Left lung (tissue), 4 donors: ENCODE measurements at regions not wholly inside any gene's neighbourhood (a gene's known extent, or its start where the extent isn't known, plus 50 kb on each side); places are given as distances from the start of the nearest gene placed in this dataset.
A peak's percentile ranks its signal among the peaks of the same experiment; 100 is the strongest.

Experiments used
- ATAC-seq: fragments of 200-7000 bp; cut with Tn5 transposase; one replicate; pipeline ENCODE4 v1.9.1; 2020; ENCODE audit warnings: moderate library complexity
- DNase-seq, 4 donors: peaks; one replicate each; pipeline ENCODE4 v3.0.0-alpha.2; 2013 to 2020
- H3K27ac ChIP-seq, 2 donors: fragments of 200-600 bp; sonication (generic) in 1 of 2; one replicate each; pipeline versions ENCODE4 v1.5.0 to v1.8.0; 2020 to 2021
- H3K27me3 ChIP-seq, 2 donors: fragments of 200-600 bp; sonication (generic) in 1 of 2; one replicate each; pipeline versions ENCODE4 v1.5.0 to v1.8.0; 2020 to 2021
- H3K36me3 ChIP-seq, 2 donors: fragments of 200-600 bp; sonication (generic) in 1 of 2; one replicate each; pipeline versions ENCODE4 v1.5.0 to v1.8.0; 2020 to 2021
- H3K4me1 ChIP-seq, 2 donors: fragments of 200-600 bp; one replicate each; pipeline ENCODE4 v1.8.0; 2021
- H3K4me3 ChIP-seq, 2 donors: fragments of 200-600 bp; sonication (generic) in 1 of 2; one replicate each; pipeline versions ENCODE4 v1.5.0 to v1.8.0; 2020 to 2021; ENCODE audit warnings: mild to moderate bottlenecking in 1 of 2
- H3K9me3 ChIP-seq, 2 donors: fragments of 200-600 bp; sonication (generic) in 1 of 2; one replicate each; pipeline versions ENCODE4 v1.5.0 to v1.8.0; 2020 to 2021
- intact Hi-C, 2 donors: fragments of 100-400 bp; cut with DNase I; formaldehyde crosslinking; loops; one replicate each; pipeline versions ENCODE4 v1.11.2 to v1.14.2; 2022
- TF ChIP-seq, protein P1 (sequence below), 2 donors: fragments of 200-600 bp; sonication (generic) in 1 of 2; IDR thresholded peaks; one replicate each; pipeline versions ENCODE4 v1.5.0 to v1.8.0; 2021; ENCODE audit warnings: antibody characterized with exemption in 2 of 2
- donor health status: DM: no; HTN: yes; CAD: no.
- donor health status: DM: no; HTN: no; CAD: no.

DNA sequence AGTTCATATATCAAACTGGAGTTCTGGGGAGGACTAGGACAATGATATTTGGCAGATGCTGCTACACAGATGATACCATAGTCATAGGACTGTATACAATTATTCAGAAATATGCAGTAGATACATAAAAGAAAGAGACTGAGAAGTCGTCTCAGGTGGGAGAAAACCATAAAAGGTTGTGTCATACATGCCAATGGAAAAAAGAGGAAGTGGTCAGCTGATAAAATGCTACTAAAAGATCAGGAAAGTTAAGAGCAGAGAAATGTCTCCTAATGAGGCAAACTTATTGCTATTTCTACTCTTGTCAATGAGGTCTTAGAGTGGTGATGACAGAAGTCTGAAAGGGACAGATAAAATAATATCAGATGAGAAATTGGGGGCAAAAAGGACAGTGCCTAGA, 407.6 kb downstream of the COL12A1 start:
- no peak for ATAC-seq
- intact Hi-C loops, result no loop called here

DNA sequence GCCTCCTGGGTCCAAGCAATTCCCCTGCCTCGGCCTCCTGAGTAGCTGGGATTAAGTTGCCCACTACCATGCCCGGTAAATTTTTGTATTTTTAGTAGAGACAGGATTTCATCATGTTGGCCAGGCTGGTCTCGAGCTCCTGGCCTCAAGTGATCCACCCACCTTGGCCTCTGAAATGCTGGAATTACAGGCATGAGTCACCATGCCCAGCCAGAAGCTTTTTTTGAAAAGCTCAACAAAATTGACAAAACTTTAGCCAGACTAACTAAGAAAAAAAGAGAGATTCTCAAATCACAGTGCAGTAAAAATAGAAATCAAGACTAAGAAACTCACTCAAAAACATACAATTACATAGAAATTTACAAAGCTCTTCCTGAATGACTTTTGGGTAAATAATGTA, 420.6 kb downstream of the COL12A1 start:
- H3K27me3 ChIP-seq, result no peaks in the 10 kb centered on the region
- H3K9me3 ChIP-seq, result peaks cover 0 to 3% of the 10 kb centered on the region in 2 donors
- H3K27ac ChIP-seq, result no peak overlapping the region
- TF ChIP-seq, protein P1, sequence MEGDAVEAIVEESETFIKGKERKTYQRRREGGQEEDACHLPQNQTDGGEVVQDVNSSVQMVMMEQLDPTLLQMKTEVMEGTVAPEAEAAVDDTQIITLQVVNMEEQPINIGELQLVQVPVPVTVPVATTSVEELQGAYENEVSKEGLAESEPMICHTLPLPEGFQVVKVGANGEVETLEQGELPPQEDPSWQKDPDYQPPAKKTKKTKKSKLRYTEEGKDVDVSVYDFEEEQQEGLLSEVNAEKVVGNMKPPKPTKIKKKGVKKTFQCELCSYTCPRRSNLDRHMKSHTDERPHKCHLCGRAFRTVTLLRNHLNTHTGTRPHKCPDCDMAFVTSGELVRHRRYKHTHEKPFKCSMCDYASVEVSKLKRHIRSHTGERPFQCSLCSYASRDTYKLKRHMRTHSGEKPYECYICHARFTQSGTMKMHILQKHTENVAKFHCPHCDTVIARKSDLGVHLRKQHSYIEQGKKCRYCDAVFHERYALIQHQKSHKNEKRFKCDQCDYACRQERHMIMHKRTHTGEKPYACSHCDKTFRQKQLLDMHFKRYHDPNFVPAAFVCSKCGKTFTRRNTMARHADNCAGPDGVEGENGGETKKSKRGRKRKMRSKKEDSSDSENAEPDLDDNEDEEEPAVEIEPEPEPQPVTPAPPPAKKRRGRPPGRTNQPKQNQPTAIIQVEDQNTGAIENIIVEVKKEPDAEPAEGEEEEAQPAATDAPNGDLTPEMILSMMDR (IDR thresholded peaks at IDR 0.05), result no peak
- H3K36me3 ChIP-seq, result no peaks in the 10 kb centered on the region
- H3K4me3 ChIP-seq, result no peak overlapping the region
- DNase-seq, result peak in 1 of 4 donors; percentile 4
- no peak for ATAC-seq
- H3K4me1 ChIP-seq, result no peaks in the 10 kb centered on the region
- intact Hi-C loops, result no loop called here

More for the DNA sequence above, 407.6 kb downstream of the COL12A1 start:
- H3K9me3 ChIP-seq, result peaks cover 0 to 12% of the 10 kb centered on the region in 2 donors
- H3K36me3 ChIP-seq, result no peaks in the 10 kb centered on the region
- H3K4me3 ChIP-seq, result no peak overlapping the region
- no peaks in the 10 kb centered on the region for H3K4me1 ChIP-seq
- DNase-seq, result no peak
- H3K27me3 ChIP-seq, result no peaks in the 10 kb centered on the region
- TF ChIP-seq, protein P1 (IDR thresholded peaks at IDR 0.05), result no peak
- H3K27ac ChIP-seq, result no peak overlapping the region

- intact Hi-C loops, result no loop called here
- Histone ChIP-seq H3K27ac (no peak overlapping the region), H3K4me1 (no peaks in the 10 kb centered on the region), H3K4me3 (no peak overlapping the region), H3K27me3 (no peaks in the 10 kb centered on the region), H3K9me3 (peaks cover 0 to 3% of the 10 kb centered on the region in 2 donors), H3K36me3 (no peaks in the 10 kb centered on the region)
- TF ChIP-seq, protein P1 (IDR thresholded peaks at IDR 0.05), result no peak
- DNase-seq (no peak), ATAC-seq (no peak)
These were observed 423.5 kb downstream of the COL12A1 start for GRCh38 chr6:74782346-74782745.

- no peaks in the 10 kb centered on the region for H3K27me3 ChIP-seq
- DNase-seq (no peak), ATAC-seq (no peak)
- no peaks in the 10 kb centered on the region for H3K36me3 ChIP-seq
- intact Hi-C loops, result no loop called here
- no peaks in the 10 kb centered on the region for H3K4me1 ChIP-seq
- no peak overlapping the region for H3K27ac ChIP-seq
- TF ChIP-seq, protein P1 (IDR thresholded peaks at IDR 0.05), result no peak
- H3K9me3 ChIP-seq, result no peaks in the 10 kb centered on the region
- H3K4me3 ChIP-seq, result no peak overlapping the region
These were observed 425.0 kb downstream of the COL12A1 start for GRCh38 chr6:74780831-74781230.

DNA sequence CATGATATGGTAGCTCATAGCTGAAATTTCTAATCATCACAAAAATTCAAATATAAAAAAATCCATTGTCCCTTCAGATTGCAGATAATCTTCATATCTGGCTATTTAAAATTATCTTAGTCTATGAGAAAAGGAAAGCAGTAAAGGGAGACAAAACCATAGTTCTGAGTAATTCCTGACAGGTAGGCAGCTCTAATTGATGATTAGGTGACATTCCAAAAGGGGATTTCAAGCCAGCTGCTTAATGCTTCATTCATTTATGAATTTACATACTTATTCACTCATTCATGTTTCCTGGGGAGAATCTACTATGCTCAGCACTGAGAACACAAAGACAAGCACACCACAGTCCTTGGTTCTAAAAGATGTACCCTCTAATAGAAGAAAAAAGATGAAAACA, 437.1 kb downstream of the COL12A1 start:
- H3K4me1 ChIP-seq, result no peaks in the 10 kb centered on the region
- H3K36me3 ChIP-seq, result no peaks in the 10 kb centered on the region
- H3K9me3 ChIP-seq, result no peaks in the 10 kb centered on the region
- TF ChIP-seq, protein P1 (IDR thresholded peaks at IDR 0.05), result no peak
- ATAC-seq (no peak), DNase-seq (no peak)
- H3K27me3 ChIP-seq, result no peaks in the 10 kb centered on the region
- H3K4me3 ChIP-seq, result no peak overlapping the region
- intact Hi-C loops, result no loop called here
- H3K27ac ChIP-seq, result no peak overlapping the region
